SKM-1 (cell line): ENCODE measurements at regions not wholly inside any gene's neighbourhood (a gene's known extent, or its start where the extent isn't known, plus 50 kb on each side); places are given as distances from the start of the nearest gene placed in this dataset.

ENCODE experiments used
- DNase-seq: peaks from one replicate; lab custom pipeline; 2025; ENCODE audit not compliant: unreplicated experiment; lab: John Stamatoyannopoulos, UW

GRCh38 chr13:27014406-27015359 is 156.9 kb downstream of the USP12 start:
- DNase-seq = no peak

GRCh38 chr13:27012482-27013197 is 159.0 kb downstream of the USP12 start:
- DNase-seq = no peak

- no peak for DNase-seq
These were observed 159.9 kb downstream of the USP12 start for GRCh38 chr13:27011661-27012060.

- no peak for DNase-seq
These were observed 162.9 kb downstream of the USP12 start for GRCh38 chr13:27008733-27009132.

- no peak for DNase-seq
These were observed 164.4 kb downstream of the USP12 start for GRCh38 chr13:27007166-27007565.

- no peak for DNase-seq
These were observed 165.0 kb downstream of the USP12 start for GRCh38 chr13:27006519-27007161.

- DNase-seq = no peak
These were observed 165.6 kb downstream of the USP12 start for GRCh38 chr13:27005976-27006518.

GRCh38 chr13:27005556-27005955 is 166.1 kb downstream of the USP12 start:
- DNase-seq = no peak

GRCh38 chr13:27004866-27005265 is 166.7 kb downstream of the USP12 start:
- DNase-seq = no peak

- DNase-seq = no peak
These were observed 167.3 kb downstream of the USP12 start for GRCh38 chr13:27004326-27004725.

- no peak for DNase-seq
These were observed 169.9 kb downstream of the USP12 start for GRCh38 chr13:27001705-27002104.

GRCh38 chr13:27000686-27001085 is 170.9 kb downstream of the USP12 start:
- DNase-seq = no peak

GRCh38 chr13:26999499-26999898 is 172.1 kb downstream of the USP12 start:
- no peak for DNase-seq

- DNase-seq = no peak
These were observed 173.3 kb downstream of the USP12 start for GRCh38 chr13:26998292-26998691.

GRCh38 chr13:26996965-26997752 is 174.5 kb downstream of the USP12 start:
- DNase-seq = no peak

- no peak for DNase-seq
These were observed 176.5 kb downstream of the USP12 start for GRCh38 chr13:26995159-26995558.

GRCh38 chr13:26993780-26994179 is 177.8 kb downstream of the USP12 start:
- DNase-seq = no peak

GRCh38 chr13:26992951-26993719 is 178.5 kb downstream of the USP12 start:
- DNase-seq = no peak

GRCh38 chr13:26991508-26992181 is 180.0 kb downstream of the USP12 start:
- no peak for DNase-seq
